HEK293 (cell line): ENCODE measurements at regions not wholly inside any gene's neighbourhood (a gene's known extent, or its start where the extent isn't known, plus 50 kb on each side); places are given as distances from the start of the nearest gene placed in this dataset.
A peak's percentile ranks its signal among the peaks of the same experiment; 100 is the strongest.

ENCODE experiments used
- MZF1 ChIP-seq: fragments of 450-650 bp; formaldehyde crosslinking; IDR thresholded peaks from 2 replicates; pipeline ENCODE4 v1.5.1; 2017; ENCODE audit warnings: missing biosample characterization, missing genetic modification characterization, borderline replicate concordance
- PRDM2 ChIP-seq: fragments of 450-650 bp; formaldehyde crosslinking; IDR thresholded peaks from 2 replicates; pipeline ENCODE4 v1.5.1; 2016; ENCODE audit warnings: missing biosample characterization, missing genetic modification characterization, borderline replicate concordance
- SCRT1 ChIP-seq: fragments of 450-650 bp; formaldehyde crosslinking; IDR thresholded peaks from 2 replicates; pipeline ENCODE4 v1.5.1; 2016; ENCODE audit warnings: missing biosample characterization, missing genetic modification characterization, borderline replicate concordance
- SETDB1 ChIP-seq: IDR thresholded peaks from one replicate; pipeline ENCODE4 v1.6.1; 2017; ENCODE audit warnings: mild to moderate bottlenecking, low read length, moderate library complexity, mixed read lengths; ENCODE audit not compliant: insufficient read length
- ZBTB48 ChIP-seq: fragments of 450-650 bp; formaldehyde crosslinking; IDR thresholded peaks from 2 replicates; pipeline ENCODE4 v1.5.1; 2016; ENCODE audit warnings: missing biosample characterization, missing genetic modification characterization
- ZEB2 ChIP-seq: fragments of 450-650 bp; formaldehyde crosslinking; IDR thresholded peaks from 2 replicates; pipeline ENCODE4 v1.5.1; 2016; ENCODE audit warnings: missing biosample characterization, missing genetic modification characterization
- ZIC2 ChIP-seq: fragments of 450-650 bp; formaldehyde crosslinking; IDR thresholded peaks from 2 replicates; pipeline ENCODE4 v1.5.1; 2016; ENCODE audit warnings: missing biosample characterization, missing genetic modification characterization
- ZNF112 ChIP-seq: fragments of 450-650 bp; formaldehyde crosslinking; IDR thresholded peaks from 2 replicates; pipeline ENCODE4 v1.5.0; 2017; ENCODE audit warnings: missing biosample characterization, missing genetic modification characterization
- ZNF133 ChIP-seq: fragments of 450-650 bp; formaldehyde crosslinking; IDR thresholded peaks from 2 replicates; pipeline ENCODE4 v1.5.1; 2016; ENCODE audit warnings: missing biosample characterization, missing genetic modification characterization
- ZNF157 ChIP-seq: fragments of 450-650 bp; formaldehyde crosslinking; IDR thresholded peaks from 2 replicates; pipeline ENCODE4 v1.5.1; 2016; ENCODE audit warnings: missing biosample characterization, missing genetic modification characterization
- ZNF239 ChIP-seq: fragments of 450-650 bp; formaldehyde crosslinking; IDR thresholded peaks from 2 replicates; pipeline ENCODE4 v1.5.1; 2016; ENCODE audit warnings: missing biosample characterization, missing genetic modification characterization
- ZNF302 ChIP-seq: fragments of 450-650 bp; formaldehyde crosslinking; IDR thresholded peaks from 2 replicates; pipeline ENCODE4 v1.5.1; 2016; ENCODE audit warnings: missing biosample characterization, missing genetic modification characterization, low read depth
- ZNF433 ChIP-seq: fragments of 450-650 bp; formaldehyde crosslinking; IDR thresholded peaks from 2 replicates; pipeline ENCODE4 v1.5.1; 2016; ENCODE audit warnings: missing biosample characterization, missing genetic modification characterization, low read depth
- ZNF473 ChIP-seq: fragments of 450-650 bp; formaldehyde crosslinking; IDR thresholded peaks from 2 replicates; pipeline ENCODE4 v1.5.1; 2017; ENCODE audit warnings: missing biosample characterization, missing genetic modification characterization
- ZNF501 ChIP-seq: fragments of 450-650 bp; formaldehyde crosslinking; IDR thresholded peaks from 2 replicates; pipeline ENCODE4 v1.5.1; 2016; ENCODE audit warnings: missing biosample characterization, missing genetic modification characterization
- ZNF518A ChIP-seq: fragments of 450-650 bp; formaldehyde crosslinking; conservative IDR thresholded peaks from 2 replicates; pipeline ENCODE4 v1.5.1; 2016; ENCODE audit warnings: low read depth, missing biosample characterization, missing genetic modification characterization
- ZNF639 ChIP-seq: fragments of 450-650 bp; formaldehyde crosslinking; IDR thresholded peaks from 2 replicates; pipeline ENCODE4 v1.5.1; 2016; ENCODE audit warnings: missing biosample characterization, missing genetic modification characterization
- ZNF747 ChIP-seq: fragments of 450-650 bp; formaldehyde crosslinking; IDR thresholded peaks from 2 replicates; pipeline ENCODE4 v1.5.1; 2016; ENCODE audit warnings: missing biosample characterization, missing genetic modification characterization
- ZSCAN16 ChIP-seq: fragments of 450-650 bp; formaldehyde crosslinking; IDR thresholded peaks from 2 replicates; pipeline ENCODE4 v1.5.1; 2016; ENCODE audit warnings: missing biosample characterization, missing genetic modification characterization
- TF ChIP-seq, protein P1 (sequence below): fragments of 450-650 bp; formaldehyde crosslinking; IDR thresholded peaks from 2 replicates; pipeline ENCODE4 v1.5.1; 2017; ENCODE audit warnings: missing biosample characterization, mild to moderate bottlenecking, missing genetic modification characterization, moderate library complexity
- TF ChIP-seq, protein P2 (sequence below): fragments of 450-650 bp; formaldehyde crosslinking; IDR thresholded peaks from 2 replicates; pipeline ENCODE4 v1.5.1; 2016; ENCODE audit warnings: missing biosample characterization, missing genetic modification characterization, low read depth
- TF ChIP-seq, protein P3 (sequence below): fragments of 450-650 bp; formaldehyde crosslinking; IDR thresholded peaks from 2 replicates; pipeline ENCODE4 v1.5.1; 2016; ENCODE audit warnings: missing biosample characterization, missing genetic modification characterization, low read depth

GRCh38 chr16:85553436-85554113 lies 59.5 kb upstream of the GSE1 start (continued):
- no peak for TF ChIP-seq ZNF747 (tag by site-specific recombination)
- TF ChIP-seq, protein P1, sequence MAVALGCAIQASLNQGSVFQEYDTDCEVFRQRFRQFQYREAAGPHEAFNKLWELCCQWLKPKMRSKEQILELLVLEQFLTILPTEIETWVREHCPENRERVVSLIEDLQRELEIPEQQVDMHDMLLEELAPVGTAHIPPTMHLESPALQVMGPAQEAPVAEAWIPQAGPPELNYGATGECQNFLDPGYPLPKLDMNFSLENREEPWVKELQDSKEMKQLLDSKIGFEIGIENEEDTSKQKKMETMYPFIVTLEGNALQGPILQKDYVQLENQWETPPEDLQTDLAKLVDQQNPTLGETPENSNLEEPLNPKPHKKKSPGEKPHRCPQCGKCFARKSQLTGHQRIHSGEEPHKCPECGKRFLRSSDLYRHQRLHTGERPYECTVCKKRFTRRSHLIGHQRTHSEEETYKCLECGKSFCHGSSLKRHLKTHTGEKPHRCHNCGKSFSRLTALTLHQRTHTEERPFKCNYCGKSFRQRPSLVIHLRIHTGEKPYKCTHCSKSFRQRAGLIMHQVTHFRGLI (tag by site-specific recombination), result peak; percentile 70
- no peak for TF ChIP-seq ZNF473 (tag by site-specific recombination)
- no peak for TF ChIP-seq PRDM2 (tag by site-specific recombination)
- TF ChIP-seq ZBTB48 (tag by site-specific recombination), result peak; percentile 48
- TF ChIP-seq ZNF157 (tag by site-specific recombination), result no peak
- TF ChIP-seq, protein P2, sequence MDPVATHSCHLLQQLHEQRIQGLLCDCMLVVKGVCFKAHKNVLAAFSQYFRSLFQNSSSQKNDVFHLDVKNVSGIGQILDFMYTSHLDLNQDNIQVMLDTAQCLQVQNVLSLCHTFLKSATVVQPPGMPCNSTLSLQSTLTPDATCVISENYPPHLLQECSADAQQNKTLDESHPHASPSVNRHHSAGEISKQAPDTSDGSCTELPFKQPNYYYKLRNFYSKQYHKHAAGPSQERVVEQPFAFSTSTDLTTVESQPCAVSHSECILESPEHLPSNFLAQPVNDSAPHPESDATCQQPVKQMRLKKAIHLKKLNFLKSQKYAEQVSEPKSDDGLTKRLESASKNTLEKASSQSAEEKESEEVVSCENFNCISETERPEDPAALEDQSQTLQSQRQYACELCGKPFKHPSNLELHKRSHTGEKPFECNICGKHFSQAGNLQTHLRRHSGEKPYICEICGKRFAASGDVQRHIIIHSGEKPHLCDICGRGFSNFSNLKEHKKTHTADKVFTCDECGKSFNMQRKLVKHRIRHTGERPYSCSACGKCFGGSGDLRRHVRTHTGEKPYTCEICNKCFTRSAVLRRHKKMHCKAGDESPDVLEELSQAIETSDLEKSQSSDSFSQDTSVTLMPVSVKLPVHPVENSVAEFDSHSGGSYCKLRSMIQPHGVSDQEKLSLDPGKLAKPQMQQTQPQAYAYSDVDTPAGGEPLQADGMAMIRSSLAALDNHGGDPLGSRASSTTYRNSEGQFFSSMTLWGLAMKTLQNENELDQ, result no peak
- TF ChIP-seq ZNF639 (tag by site-specific recombination), result no peak
- TF ChIP-seq ZEB2, result peak; percentile 69; the same call in 1 of the 2 replicates
- TF ChIP-seq, protein P3, sequence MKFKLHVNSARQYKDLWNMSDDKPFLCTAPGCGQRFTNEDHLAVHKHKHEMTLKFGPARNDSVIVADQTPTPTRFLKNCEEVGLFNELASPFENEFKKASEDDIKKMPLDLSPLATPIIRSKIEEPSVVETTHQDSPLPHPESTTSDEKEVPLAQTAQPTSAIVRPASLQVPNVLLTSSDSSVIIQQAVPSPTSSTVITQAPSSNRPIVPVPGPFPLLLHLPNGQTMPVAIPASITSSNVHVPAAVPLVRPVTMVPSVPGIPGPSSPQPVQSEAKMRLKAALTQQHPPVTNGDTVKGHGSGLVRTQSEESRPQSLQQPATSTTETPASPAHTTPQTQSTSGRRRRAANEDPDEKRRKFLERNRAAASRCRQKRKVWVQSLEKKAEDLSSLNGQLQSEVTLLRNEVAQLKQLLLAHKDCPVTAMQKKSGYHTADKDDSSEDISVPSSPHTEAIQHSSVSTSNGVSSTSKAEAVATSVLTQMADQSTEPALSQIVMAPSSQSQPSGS, result no peak
- TF ChIP-seq ZIC2 (tag by site-specific recombination), result peak; percentile 95
- no peak for TF ChIP-seq SETDB1
- no peak for TF ChIP-seq ZNF302 (tag by site-specific recombination)
- no peak for TF ChIP-seq SCRT1 (tag by site-specific recombination)
- no peak for TF ChIP-seq ZNF133 (tag by site-specific recombination)
- no peak for TF ChIP-seq ZNF239
- TF ChIP-seq ZNF501 (tag by site-specific recombination), result no peak
- no peak for TF ChIP-seq ZSCAN16 (tag by site-specific recombination)
- no peak for TF ChIP-seq ZNF518A (tag by site-specific recombination)
- no peak for TF ChIP-seq ZNF433 (tag by site-specific recombination)
- TF ChIP-seq ZNF112, result no peak
- TF ChIP-seq MZF1 (tag by site-specific recombination), result no peak
